ENCODE measurements at regions not wholly inside any gene's neighbourhood (a gene's known extent, or its start where the extent isn't known, plus 50 kb on each side); places are given as distances from the start of the nearest gene placed in this dataset.

- H3K9me3 Mint-ChIP-seq, result peaks cover 8% of the 10 kb centered on the region
- no peaks in the 10 kb centered on the region for H3K36me3 Mint-ChIP-seq (ENCODE audit: low read depth)
- H3K27ac Mint-ChIP-seq, result no peak overlapping the region
- no peaks in the 10 kb centered on the region for H3K4me1 Mint-ChIP-seq (ENCODE audit: low read depth)
- no peak for DNase-seq (ENCODE audit: low spot score)
- H3K4me3 Mint-ChIP-seq, result no peak overlapping the region
- H3K27me3 Mint-ChIP-seq (ENCODE audit: low read depth), result no peaks in the 10 kb centered on the region
These were observed 840.1 kb downstream of the JRKL start for GRCh38 chr11:97229936-97230335.

- no peak for DNase-seq (ENCODE audit: low spot score)
- H3K9me3 Mint-ChIP-seq, result peaks cover 8% of the 10 kb centered on the region
- H3K4me3 Mint-ChIP-seq, result no peak overlapping the region
- H3K36me3 Mint-ChIP-seq (ENCODE audit: low read depth), result no peaks in the 10 kb centered on the region
- no peaks in the 10 kb centered on the region for H3K27me3 Mint-ChIP-seq (ENCODE audit: low read depth)
- no peaks in the 10 kb centered on the region for H3K4me1 Mint-ChIP-seq (ENCODE audit: low read depth)
- no peak overlapping the region for H3K27ac Mint-ChIP-seq
These were observed 841.4 kb downstream of the JRKL start for GRCh38 chr11:97231231-97231630.

GRCh38 chr11:97234016-97234415 is 844.2 kb downstream of the JRKL start:
- Mint-ChIP-seq H3K27me3 (ENCODE audit: low read depth) (no peaks in the 10 kb centered on the region), H3K27ac (no peak overlapping the region), H3K36me3 (ENCODE audit: low read depth) (no peaks in the 10 kb centered on the region), H3K9me3 (peaks cover 8% of the 10 kb centered on the region), H3K4me1 (ENCODE audit: low read depth) (no peaks in the 10 kb centered on the region), H3K4me3 (no peak overlapping the region)
- no peak for DNase-seq (ENCODE audit: low spot score)

GRCh38 chr11:97237151-97237550 is 847.3 kb downstream of the JRKL start:
- no peak overlapping the region for H3K27ac Mint-ChIP-seq
- no peak for DNase-seq (ENCODE audit: low spot score)
- H3K4me1 Mint-ChIP-seq (ENCODE audit: low read depth), result no peaks in the 10 kb centered on the region
- no peaks in the 10 kb centered on the region for H3K36me3 Mint-ChIP-seq (ENCODE audit: low read depth)
- no peak overlapping the region for H3K4me3 Mint-ChIP-seq
- no peaks in the 10 kb centered on the region for H3K27me3 Mint-ChIP-seq (ENCODE audit: low read depth)
- H3K9me3 Mint-ChIP-seq, result peaks cover 5% of the 10 kb centered on the region

- Mint-ChIP-seq H3K27me3 (ENCODE audit: low read depth) (no peaks in the 10 kb centered on the region), H3K27ac (no peak overlapping the region), H3K9me3 (peaks cover 26% of the 10 kb centered on the region), H3K4me1 (ENCODE audit: low read depth) (no peaks in the 10 kb centered on the region), H3K36me3 (ENCODE audit: low read depth) (no peaks in the 10 kb centered on the region), H3K4me3 (no peak overlapping the region)
- DNase-seq (ENCODE audit: low spot score), result no peak
These were observed 857.8 kb downstream of the JRKL start for GRCh38 chr11:97247601-97248000.

GRCh38 chr11:97254790-97255189 is 865.0 kb downstream of the JRKL start:
- Mint-ChIP-seq H3K9me3 (peaks cover 23% of the 10 kb centered on the region), H3K4me3 (no peak overlapping the region), H3K27ac (no peak overlapping the region), H3K36me3 (ENCODE audit: low read depth) (no peaks in the 10 kb centered on the region), H3K4me1 (ENCODE audit: low read depth) (no peaks in the 10 kb centered on the region), H3K27me3 (ENCODE audit: low read depth) (no peaks in the 10 kb centered on the region)
- no peak for DNase-seq (ENCODE audit: low spot score)

GRCh38 chr11:97259434-97259833 is 869.6 kb downstream of the JRKL start:
- DNase-seq (ENCODE audit: low spot score), result no peak
- H3K27ac Mint-ChIP-seq, result no peak overlapping the region
- H3K36me3 Mint-ChIP-seq (ENCODE audit: low read depth), result no peaks in the 10 kb centered on the region
- no peaks in the 10 kb centered on the region for H3K4me1 Mint-ChIP-seq (ENCODE audit: low read depth)
- H3K9me3 Mint-ChIP-seq, result peaks cover 18% of the 10 kb centered on the region
- no peak overlapping the region for H3K4me3 Mint-ChIP-seq
- H3K27me3 Mint-ChIP-seq (ENCODE audit: low read depth), result no peaks in the 10 kb centered on the region

GRCh38 chr11:97259884-97260283 is 870.1 kb downstream of the JRKL start:
- no peaks in the 10 kb centered on the region for H3K36me3 Mint-ChIP-seq (ENCODE audit: low read depth)

GRCh38 chr11:97263183-97263858 is 873.5 kb downstream of the JRKL start:
- no peak overlapping the region for H3K27ac Mint-ChIP-seq
- H3K27me3 Mint-ChIP-seq (ENCODE audit: low read depth), result no peaks in the 10 kb centered on the region
- no peaks in the 10 kb centered on the region for H3K36me3 Mint-ChIP-seq (ENCODE audit: low read depth)
- DNase-seq (ENCODE audit: low spot score), result no peak
- no peaks in the 10 kb centered on the region for H3K4me1 Mint-ChIP-seq (ENCODE audit: low read depth)
- H3K4me3 Mint-ChIP-seq, result no peak overlapping the region
- H3K9me3 Mint-ChIP-seq, result peaks cover 12% of the 10 kb centered on the region

More at GRCh38 chr11:97259884-97260283, 870.1 kb downstream of the JRKL start:
- Mint-ChIP-seq H3K27me3 (ENCODE audit: low read depth) (no peaks in the 10 kb centered on the region), H3K4me1 (ENCODE audit: low read depth) (no peaks in the 10 kb centered on the region), H3K27ac (no peak overlapping the region), H3K4me3 (no peak overlapping the region), H3K9me3 (peaks cover 19% of the 10 kb centered on the region)
- DNase-seq (ENCODE audit: low spot score), result no peak

GRCh38 chr11:97269527-97269926 is 879.7 kb downstream of the JRKL start:
- Mint-ChIP-seq H3K27ac (no peak overlapping the region), H3K4me1 (ENCODE audit: low read depth) (no peaks in the 10 kb centered on the region), H3K27me3 (ENCODE audit: low read depth) (no peaks in the 10 kb centered on the region), H3K36me3 (ENCODE audit: low read depth) (no peaks in the 10 kb centered on the region), H3K9me3 (peaks cover 12% of the 10 kb centered on the region), H3K4me3 (no peak overlapping the region)
- DNase-seq (ENCODE audit: low spot score), result no peak

- Mint-ChIP-seq H3K4me1 (ENCODE audit: low read depth) (no peaks in the 10 kb centered on the region), H3K9me3 (peaks cover 34% of the 10 kb centered on the region), H3K27ac (no peak overlapping the region), H3K36me3 (ENCODE audit: low read depth) (no peaks in the 10 kb centered on the region), H3K27me3 (ENCODE audit: low read depth) (no peaks in the 10 kb centered on the region), H3K4me3 (no peak overlapping the region)
- no peak for DNase-seq (ENCODE audit: low spot score)
These were observed 889.5 kb downstream of the JRKL start for GRCh38 chr11:97279341-97279740.

- H3K4me3 Mint-ChIP-seq, result no peak overlapping the region
- H3K4me1 Mint-ChIP-seq (ENCODE audit: low read depth), result no peaks in the 10 kb centered on the region
- no peak for DNase-seq (ENCODE audit: low spot score)
- no peaks in the 10 kb centered on the region for H3K36me3 Mint-ChIP-seq (ENCODE audit: low read depth)
- no peak overlapping the region for H3K27ac Mint-ChIP-seq
- no peaks in the 10 kb centered on the region for H3K27me3 Mint-ChIP-seq (ENCODE audit: low read depth)
- H3K9me3 Mint-ChIP-seq, result peaks cover 25% of the 10 kb centered on the region
These were observed 890.5 kb downstream of the JRKL start for GRCh38 chr11:97280347-97280746.

- Mint-ChIP-seq H3K4me1 (ENCODE audit: low read depth) (no peaks in the 10 kb centered on the region), H3K27me3 (ENCODE audit: low read depth) (no peaks in the 10 kb centered on the region), H3K27ac (no peak overlapping the region), H3K4me3 (no peak overlapping the region), H3K9me3 (peaks cover 19% of the 10 kb centered on the region), H3K36me3 (ENCODE audit: low read depth) (no peaks in the 10 kb centered on the region)
- DNase-seq (ENCODE audit: low spot score), result no peak
These were observed 900.0 kb downstream of the JRKL start for GRCh38 chr11:97289823-97290222.

GRCh38 chr11:97290464-97291041 is 900.7 kb downstream of the JRKL start:
- Mint-ChIP-seq H3K4me3 (no peak overlapping the region), H3K9me3 (peaks cover 21% of the 10 kb centered on the region), H3K27me3 (ENCODE audit: low read depth) (no peaks in the 10 kb centered on the region), H3K36me3 (ENCODE audit: low read depth) (no peaks in the 10 kb centered on the region), H3K27ac (no peak overlapping the region), H3K4me1 (ENCODE audit: low read depth) (no peaks in the 10 kb centered on the region)
- DNase-seq (ENCODE audit: low spot score), result no peak

- Mint-ChIP-seq H3K4me3 (no peak overlapping the region), H3K27ac (no peak overlapping the region), H3K27me3 (ENCODE audit: low read depth) (no peaks in the 10 kb centered on the region), H3K36me3 (ENCODE audit: low read depth) (no peaks in the 10 kb centered on the region), H3K9me3 (peaks cover 21% of the 10 kb centered on the region), H3K4me1 (ENCODE audit: low read depth) (no peaks in the 10 kb centered on the region)
- no peak for DNase-seq (ENCODE audit: low spot score)
These were observed 906.5 kb downstream of the JRKL start for GRCh38 chr11:97296301-97296700.

Measured in T-helper 2 cell treated with Interferon-gamma antibody and Interleukin-4, amounts not matched to agents 5 μg/mL and 100 μg/mL, for 36 hours (primary cell).